Thyroid gland (tissue), 4 donors: ENCODE measurements at regions not wholly inside any gene's neighbourhood (a gene's known extent, or its start where the extent isn't known, plus 50 kb on each side); places are given as distances from the start of the nearest gene placed in this dataset. TPM values are rescaled to one million over a fixed set of nuclear protein-coding genes. Genes with fewer than 3 reads are reported as not detected.

Experiments used
- DNase-seq, 2 donors: peaks; one replicate each; pipeline ENCODE4 v3.0.0-alpha.2; 2019
- H3K27ac ChIP-seq, 3 donors: fragments of 200-600 bp; sonication (generic); 1 replicate in 2 of 3; 2 replicates in 1 of 3; pipeline ENCODE4 v1.5.1; 2016 to 2019; ENCODE audit warnings: mild to moderate bottlenecking in 1 of 3, moderate library complexity in 1 of 3
- H3K27me3 ChIP-seq: fragments of 200-600 bp; sonication (generic); one replicate; pipeline ENCODE4 v1.5.1; 2019
- H3K36me3 ChIP-seq, 2 donors: fragments of 200-600 bp; sonication (generic); one replicate each; pipeline ENCODE4 v1.5.1; 2016 to 2019
- H3K4me1 ChIP-seq, 2 donors: fragments of 200-600 bp; sonication (generic); one replicate each; pipeline ENCODE4 v1.5.1; 2017 to 2019
- H3K4me3 ChIP-seq, 3 donors: fragments of 200-600 bp; sonication (generic); replicated peaks in 1 of 3; 1 replicate in 2 of 3; 2 replicates in 1 of 3; pipeline ENCODE4 v1.5.1; 2016; ENCODE audit warnings: mild to moderate bottlenecking in 1 of 3
- H3K9me3 ChIP-seq: fragments of 200-600 bp; sonication (generic); one replicate; pipeline ENCODE4 v1.5.1; 2017
- POLR2A ChIP-seq, 2 donors: fragments of 450-650 bp; IDR thresholded peaks; one replicate each; pipeline ENCODE4 v1.6.1; 2017; ENCODE audit warnings: antibody characterized with exemption in 2 of 2, mild to moderate bottlenecking in 2 of 2, moderate library complexity in 1 of 2
- WGBS, 2 donors: methylation state at CpG; one replicate each; pipeline ENCODE4 v1.1.5; 2017; 5-methylcytosine and 5-hydroxymethylcytosine counted together
- intact Hi-C: fragments of 100-400 bp; cut with DNase I; formaldehyde crosslinking; loops from one replicate; pipeline ENCODE4 v1.15.1; 2023
- small RNA-seq: library from RNA; depleted of rRNA; stranded (forward); fragments of <200 nt; gene quantifications from one replicate; pipeline ENCODE3, GENCODE V24; 2016
- TF ChIP-seq, protein P1 (sequence below), 6 experiments: fragments of 200-600 bp in 3 of 6; fragments of 450-650 bp in 3 of 6; sonication (generic) in 3 of 6; IDR thresholded peaks; one replicate each; pipeline ENCODE4 v1.5.1; 2016 to 2019; ENCODE audit warnings: antibody characterized with exemption in 6 of 6, mild to moderate bottlenecking in 2 of 6, inconsistent platforms in 1 of 6, moderate library complexity in 1 of 6

DNA sequence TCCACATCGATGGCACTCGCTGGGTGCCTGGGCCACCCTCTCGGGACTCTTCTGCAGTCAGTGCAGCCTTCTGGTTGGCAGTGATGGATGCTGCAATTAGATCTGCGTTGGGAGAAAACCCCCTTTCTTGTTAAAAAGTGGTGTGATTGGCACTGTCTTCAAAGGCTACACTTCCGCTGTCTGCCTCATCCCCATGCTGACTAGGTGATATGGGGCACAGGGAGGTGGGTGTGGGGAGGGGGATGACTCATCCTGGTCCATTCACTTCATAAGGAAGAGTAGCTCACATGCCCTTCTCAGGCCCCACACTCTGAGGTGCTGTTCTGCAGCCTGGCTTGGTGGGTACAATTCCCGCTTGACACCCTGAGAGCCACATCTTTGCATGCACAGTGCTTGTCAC, 77.4 kb downstream of the THNSL2 start:
- H3K4me3 ChIP-seq: no peak overlapping the region
- no peaks in the 10 kb centered on the region for H3K36me3 ChIP-seq
- H3K9me3 ChIP-seq: no peaks in the 10 kb centered on the region
- 80% methylated on average over 6 of the region's 6 CpGs for WGBS, 2 donors
- no peaks in the 10 kb centered on the region for H3K27me3 ChIP-seq
- intact Hi-C loops: no loop called here
- no peak overlapping the region for H3K27ac ChIP-seq
- TF ChIP-seq, protein P1, sequence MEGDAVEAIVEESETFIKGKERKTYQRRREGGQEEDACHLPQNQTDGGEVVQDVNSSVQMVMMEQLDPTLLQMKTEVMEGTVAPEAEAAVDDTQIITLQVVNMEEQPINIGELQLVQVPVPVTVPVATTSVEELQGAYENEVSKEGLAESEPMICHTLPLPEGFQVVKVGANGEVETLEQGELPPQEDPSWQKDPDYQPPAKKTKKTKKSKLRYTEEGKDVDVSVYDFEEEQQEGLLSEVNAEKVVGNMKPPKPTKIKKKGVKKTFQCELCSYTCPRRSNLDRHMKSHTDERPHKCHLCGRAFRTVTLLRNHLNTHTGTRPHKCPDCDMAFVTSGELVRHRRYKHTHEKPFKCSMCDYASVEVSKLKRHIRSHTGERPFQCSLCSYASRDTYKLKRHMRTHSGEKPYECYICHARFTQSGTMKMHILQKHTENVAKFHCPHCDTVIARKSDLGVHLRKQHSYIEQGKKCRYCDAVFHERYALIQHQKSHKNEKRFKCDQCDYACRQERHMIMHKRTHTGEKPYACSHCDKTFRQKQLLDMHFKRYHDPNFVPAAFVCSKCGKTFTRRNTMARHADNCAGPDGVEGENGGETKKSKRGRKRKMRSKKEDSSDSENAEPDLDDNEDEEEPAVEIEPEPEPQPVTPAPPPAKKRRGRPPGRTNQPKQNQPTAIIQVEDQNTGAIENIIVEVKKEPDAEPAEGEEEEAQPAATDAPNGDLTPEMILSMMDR (IDR thresholded peaks at IDR 0.05): no peak
- DNase-seq: no peak
- no peaks in the 10 kb centered on the region for H3K4me1 ChIP-seq

DNA sequence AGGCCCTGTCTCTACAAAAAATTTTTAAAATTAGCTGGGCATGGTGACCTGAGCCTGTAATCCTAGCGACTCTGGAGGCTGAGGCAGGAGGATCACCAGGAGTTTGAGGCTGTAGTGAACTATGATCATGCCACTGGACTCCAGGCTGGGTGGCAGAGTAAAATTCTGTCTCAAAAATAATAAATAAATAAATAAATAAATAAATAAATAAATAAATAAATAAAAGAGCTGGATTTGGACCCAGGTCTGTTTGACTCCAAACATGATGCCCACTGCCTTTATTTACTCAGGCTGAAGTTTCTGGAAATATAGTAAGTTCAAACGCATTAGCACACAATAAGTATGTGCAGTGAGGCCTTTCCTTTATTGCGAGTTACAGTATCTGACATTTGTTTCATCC, 75.0 kb downstream of the THNSL2 start:
- Histone ChIP-seq H3K4me3 (no peak overlapping the region), H3K27ac (no peak overlapping the region), H3K36me3 (no peaks in the 10 kb centered on the region), H3K4me1 (no peaks in the 10 kb centered on the region), H3K27me3 (no peaks in the 10 kb centered on the region), H3K9me3 (no peaks in the 10 kb centered on the region)
- intact Hi-C loops: no loop called here
- 84 to 93% methylated on average over 3 of the region's 3 CpGs for WGBS, 2 donors
- no peak for DNase-seq
- TF ChIP-seq, protein P1 (IDR thresholded peaks at IDR 0.05): no peak

DNA sequence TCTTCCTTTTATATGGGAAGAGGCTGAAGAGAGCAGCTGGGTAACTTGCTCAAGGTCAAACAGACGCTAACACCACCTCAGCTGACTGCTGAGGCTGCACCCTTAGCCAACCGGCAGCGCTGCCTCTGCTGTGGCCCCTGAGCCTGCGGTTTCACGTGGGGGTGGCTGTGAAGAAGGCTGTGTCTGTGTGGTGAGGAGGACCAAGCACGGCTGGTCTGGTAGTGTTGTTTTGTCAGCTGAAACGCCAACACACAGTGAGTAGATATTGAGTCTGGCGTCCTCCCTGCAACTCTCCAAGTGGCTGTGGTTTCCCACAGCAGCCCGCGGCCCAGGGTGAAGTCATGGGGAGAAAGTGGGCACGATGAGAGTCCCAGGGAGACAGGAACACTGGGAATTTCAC, 69.6 kb downstream of the THNSL2 start:
- DNase-seq: no peak
- TF ChIP-seq POLR2A (IDR thresholded peaks at IDR 0.05): no peak
- TF ChIP-seq, protein P1 (IDR thresholded peaks at IDR 0.05): no peak
- no peak overlapping the region for H3K27ac ChIP-seq
- H3K36me3 ChIP-seq: no peaks in the 10 kb centered on the region
- H3K27me3 ChIP-seq: no peaks in the 10 kb centered on the region
- H3K9me3 ChIP-seq: no peaks in the 10 kb centered on the region
- 72 to 83% methylated on average over 5 to 11 of the region's 11 CpGs for WGBS, 2 donors
- no peaks in the 10 kb centered on the region for H3K4me1 ChIP-seq
- no peak overlapping the region for H3K4me3 ChIP-seq
- intact Hi-C loops: no loop called here

DNA sequence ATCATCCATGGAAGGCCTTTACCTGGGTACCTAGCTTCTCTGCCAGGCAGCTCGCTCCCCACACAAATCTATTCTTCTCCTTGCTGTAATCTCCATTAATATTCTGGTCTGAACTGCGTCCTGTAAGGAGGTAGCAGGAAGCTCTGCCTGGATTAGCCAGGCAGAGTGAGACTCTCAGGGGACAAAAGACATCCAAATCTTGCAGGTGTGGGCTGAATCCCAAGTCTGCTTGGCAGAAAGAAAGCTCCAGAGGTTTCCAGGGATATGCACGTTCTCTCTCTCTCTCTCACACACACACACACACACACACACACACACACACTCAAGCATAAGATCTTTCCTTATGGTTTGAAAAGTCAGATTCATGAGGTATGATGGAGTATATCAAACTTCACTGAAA, 66.5 kb downstream of the THNSL2 start:
- H3K4me3 ChIP-seq: no peak overlapping the region
- H3K27ac ChIP-seq: no peak overlapping the region
- TF ChIP-seq, protein P1 (IDR thresholded peaks at IDR 0.05): no peak
- no peak for TF ChIP-seq POLR2A (IDR thresholded peaks at IDR 0.05)
- no peak for DNase-seq
- no peaks in the 10 kb centered on the region for H3K27me3 ChIP-seq
- no peaks in the 10 kb centered on the region for H3K36me3 ChIP-seq
- H3K9me3 ChIP-seq: no peaks in the 10 kb centered on the region
- 54 to 58% methylated on average over 3 of the region's 3 CpGs for WGBS, 2 donors
- no peaks in the 10 kb centered on the region for H3K4me1 ChIP-seq
- intact Hi-C loops: no loop called here

Small RNA genes in the stretch of these regions (small RNA-seq; reads per million reads assigned to genes)
- gene RF00026 (not detected), gene RNU6-1168P (not detected)
